K562 (cell line): ENCODE measurements at regions not wholly inside any gene's neighbourhood (a gene's known extent, or its start where the extent isn't known, plus 50 kb on each side); places are given as distances from the start of the nearest gene placed in this dataset.

Source experiments
- ATAC-seq: fragments of 200-7000 bp; cut with Tn5 transposase; 3 replicates; pipeline ENCODE4 v1.9.1; 2020; ENCODE audit warnings: moderate library complexity
- BruUV-seq: library from RNA; stranded (reverse); fragments of 400-500 nt; replicated peaks from 2 replicates; lab custom pipeline; 2021; lab: Mats Ljungman, UMichigan
- CTCF ChIA-PET: fragments of 300-600 bp; formaldehyde crosslinking; extraction: SDS; loops from one replicate; lab custom pipeline; 2021; ENCODE audit warnings: low intra/inter-chr PET ratio; lab: Yijun Ruan, JAX
- POLR2A ChIA-PET: fragments of 300-600, 350-650 bp; sonication (Branson Sonifier 250); formaldehyde crosslinking; extraction: SDS; loops from one replicate; lab custom pipeline; 2021; ENCODE audit warnings: antibody characterized with exemption, inconsistent platforms; lab: Yijun Ruan, JAX
- DNase-seq, 4 experiments: peaks; one replicate each; pipeline versions ENCODE4 v3.0.0 to v3.0.0-alpha.2; 2011 to 2018; ENCODE audit warnings: low spot score in 3 of 4, mixed read lengths in 3 of 4; ENCODE audit errors: extremely low read depth in 1 of 4
- FAIRE-seq: peaks from 2 replicates; lab custom pipeline; 2011; peaks lifted over from hg19 to GRCh38; lab: Jason Lieb, UNC
- H2AFZ ChIP-seq: 2 replicates; pipeline ENCODE4 v1.6.0; 2011; ENCODE audit warnings: low read depth, low read length, control low read depth, inconsistent platforms
- H3K27ac ChIP-seq: fragments of 200-600 bp; 3 replicates; pipeline ENCODE4 v1.8.0; 2011; ENCODE audit warnings: low read depth, mild to moderate bottlenecking, control low read depth, inconsistent platforms, low read length, moderate library complexity, mixed read lengths; ENCODE audit errors: extremely low read depth
- H3K27me3 ChIP-seq, 2 experiments: fragments of 300-600 bp in 1 of 2; 2 replicates in 1 of 2; 3 replicates in 1 of 2; pipeline versions ENCODE4 v1.6.0 to v1.8.0; 2011; ENCODE audit warnings: inconsistent platforms in 2 of 2, low read length in 2 of 2, mild to moderate bottlenecking in 1 of 2, mixed read lengths in 1 of 2, moderate library complexity in 1 of 2; ENCODE audit not compliant: control insufficient read depth in 2 of 2, insufficient read depth in 2 of 2
- H3K36me3 ChIP-seq: fragments of 300-600 bp; 3 replicates; pipeline ENCODE4 v1.8.0; 2011; ENCODE audit warnings: mild to moderate bottlenecking, low read length, inconsistent platforms; ENCODE audit not compliant: control insufficient read depth, insufficient read depth
- H3K4me1 ChIP-seq, 2 experiments: fragments of 200-600 bp in 1 of 2; replicated peaks in 1 of 2; 2 replicates in 1 of 2; 3 replicates in 1 of 2; pipeline versions ENCODE4 v1.5.1 to v1.8.0; 2011; ENCODE audit warnings: inconsistent platforms in 2 of 2, low read length in 2 of 2, mild to moderate bottlenecking in 1 of 2, mixed read lengths in 1 of 2, moderate library complexity in 1 of 2; ENCODE audit not compliant: control insufficient read depth in 2 of 2, insufficient read depth in 2 of 2
- H3K4me2 ChIP-seq: 2 replicates; pipeline ENCODE4 v1.6.1; 2011; ENCODE audit warnings: low read length, control low read depth, inconsistent platforms, mixed read lengths; ENCODE audit not compliant: insufficient read depth
- H3K4me3 ChIP-seq: fragments of 200-600 bp; sonication (generic), shearing (Covaris generic); 2 replicates; pipeline ENCODE4 v1.5.1; 2016; ENCODE audit warnings: control low read depth, inconsistent platforms
- H3K79me2 ChIP-seq: fragments of 200-600 bp; 3 replicates; pipeline ENCODE4 v1.8.0; 2011; ENCODE audit warnings: low read length, inconsistent platforms; ENCODE audit not compliant: control insufficient read depth, insufficient read depth
- H3K9ac ChIP-seq, 2 experiments: 2 replicates each; pipeline versions ENCODE4 v1.6.0 to v1.6.1; 2011; ENCODE audit warnings: low read depth in 2 of 2, low read length in 2 of 2, control low read depth in 1 of 2, inconsistent platforms in 1 of 2, mild to moderate bottlenecking in 1 of 2, mixed read lengths in 1 of 2; ENCODE audit not compliant: insufficient read depth in 1 of 2
- H3K9me1 ChIP-seq: one replicate; pipeline ENCODE4 v1.6.0; 2011; ENCODE audit warnings: inconsistent platforms, mild to moderate bottlenecking, low read length, moderate library complexity; ENCODE audit not compliant: control insufficient read depth, insufficient read depth
- H3K9me3 ChIP-seq: replicated peaks from 2 replicates; pipeline ENCODE4 v1.5.1; 2011; ENCODE audit warnings: low read depth, low read length, inconsistent platforms; ENCODE audit not compliant: control insufficient read depth, insufficient read depth
- H4K20me1 ChIP-seq: replicated peaks from 2 replicates; pipeline ENCODE4 v1.6.1; 2011; ENCODE audit warnings: low read length, inconsistent platforms, mixed read lengths; ENCODE audit not compliant: control insufficient read depth, insufficient read depth
- TAF1 ChIP-seq: IDR thresholded peaks from 2 replicates; pipeline ENCODE4 v1.6.1; 2011; ENCODE audit warnings: mild to moderate bottlenecking, low read length, moderate library complexity; ENCODE audit not compliant: insufficient read depth, control insufficient read depth, severe bottlenecking; ENCODE audit errors: extremely low read depth
- ZBTB11 ChIP-seq, 3 experiments: fragments of 200-800 bp in 1 of 3; fragments of 250-450 bp in 1 of 3; fragments of 450-650 bp in 1 of 3; sonication (Bioruptor Pico) in 1 of 3; sonication (Bioruptor generic) in 1 of 3; formaldehyde crosslinking in 1 of 3; IDR thresholded peaks; 2 replicates each; pipeline versions ENCODE4 v1.6.1 to v1.8.0; 2016 to 2022; ENCODE audit warnings: mild to moderate bottlenecking in 2 of 3, missing genetic modification characterization in 2 of 3, missing compliant biosample characterization in 1 of 3, moderate library complexity in 1 of 3
- WGBS: fragments of 100-300 bp; shearing (Covaris generic); methylation state at CpG from one replicate; pipeline ENCODE4 v1.1.6; 2016; ENCODE audit warnings: low coverage, mixed read lengths; ENCODE audit not compliant: insufficient coverage; ENCODE audit errors: missing lambda C conversion rate; 5-methylcytosine and 5-hydroxymethylcytosine counted together
- in situ Hi-C: fragments of 300-500 bp; cut with MboI; formaldehyde crosslinking; loops from 4 replicates; pipeline ENCODE4 v1.15.0; 2018; ENCODE audit warnings: inconsistent platforms, mixed read lengths
- intact Hi-C: fragments of 100-400 bp; cut with micrococcal nuclease; formaldehyde crosslinking; loops from 2 replicates; pipeline ENCODE4 v1.14.2; 2022

DNA sequence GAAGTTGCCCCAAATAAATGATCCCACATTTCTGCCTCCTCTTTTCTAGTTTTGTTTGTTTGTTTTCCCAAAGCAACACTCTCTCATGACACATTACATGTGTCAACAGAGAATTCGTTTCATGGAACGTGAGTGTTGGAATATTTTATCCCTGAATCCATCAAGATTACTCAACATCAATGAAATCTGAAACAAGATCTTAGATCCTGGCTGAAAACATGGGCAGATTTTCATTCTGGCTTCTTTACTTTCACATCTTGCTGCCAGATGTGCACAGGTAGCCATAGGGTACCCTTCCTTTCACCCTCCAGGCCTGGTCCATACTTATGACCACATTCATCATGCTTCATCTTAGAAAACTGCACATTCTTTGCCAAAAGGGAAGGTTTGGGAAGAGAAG is 347.0 kb downstream of the DOK5 start:
- H3K9ac ChIP-seq = no peak overlapping the region
- no peak overlapping the region for H3K4me2 ChIP-seq
- no peak overlapping the region for H2AFZ ChIP-seq
- no peaks in the 10 kb centered on the region for H3K4me1 ChIP-seq
- H3K36me3 ChIP-seq = no peaks in the 10 kb centered on the region
- no peaks in the 10 kb centered on the region for H3K27me3 ChIP-seq
- 0% methylated on average over 2 of the region's 2 CpGs for WGBS
- FAIRE-seq = no peak
- BruUV-seq = no TSS peak
- intact Hi-C loops = no loop called here
- no peak for DNase-seq
- in situ Hi-C loops = no loop called here
- H3K9me3 ChIP-seq = no peaks in the 10 kb centered on the region
- ChIA-PET CTCF (no interaction called here), POLR2A (no interaction called here)
- ATAC-seq = no peak
- peak in 1 of 3 experiments; percentile 50; a peak in 2 of 6 replicates for TF ChIP-seq ZBTB11 (CRISPR knock-in tag; IDR thresholded peaks at IDR 0.05)
- no peak for TF ChIP-seq TAF1
- TF ChIP-seq, all 486 proteins: peak for 1
- Histone ChIP-seq H4K20me1 (no peaks in the 10 kb centered on the region), H3K79me2 (no peaks in the 10 kb centered on the region), H3K4me3 (no peak overlapping the region), H3K9me1 (no peaks in the 10 kb centered on the region), H3K27ac (no peak overlapping the region)
